ENCODE measurements at regions not wholly inside any gene's neighbourhood (a gene's known extent, or its start where the extent isn't known, plus 50 kb on each side); places are given as distances from the start of the nearest gene placed in this dataset.

GRCh38 chr11:115845872-115846271 is 341.7 kb upstream of the CADM1 start:
- DNase-seq (ENCODE audit: extremely low spot score, unreplicated experiment): no peak
- no peaks in the 10 kb centered on the region for H3K4me1 Mint-ChIP-seq (ENCODE audit: unreplicated experiment)
- H3K9me3 Mint-ChIP-seq (ENCODE audit: unreplicated experiment): no peaks in the 10 kb centered on the region
- H3K27me3 Mint-ChIP-seq (ENCODE audit: unreplicated experiment): peaks cover 41% of the 10 kb centered on the region
- H3K27ac Mint-ChIP-seq (ENCODE audit: unreplicated experiment): no peak overlapping the region
- H3K4me3 Mint-ChIP-seq (ENCODE audit: unreplicated experiment): no peak overlapping the region
- H3K36me3 Mint-ChIP-seq (ENCODE audit: unreplicated experiment): no peaks in the 10 kb centered on the region
- TF ChIP-seq CTCF (IDR thresholded peaks at IDR 0.05): no peak

GRCh38 chr11:115843685-115844084 is 339.5 kb upstream of the CADM1 start:
- peaks cover 36% of the 10 kb centered on the region for H3K27me3 Mint-ChIP-seq (ENCODE audit: unreplicated experiment)
- H3K4me1 Mint-ChIP-seq (ENCODE audit: unreplicated experiment): no peaks in the 10 kb centered on the region
- no peak overlapping the region for H3K4me3 Mint-ChIP-seq (ENCODE audit: unreplicated experiment)
- H3K27ac Mint-ChIP-seq (ENCODE audit: unreplicated experiment): no peak overlapping the region
- DNase-seq (ENCODE audit: extremely low spot score, unreplicated experiment): no peak
- no peak for TF ChIP-seq CTCF (IDR thresholded peaks at IDR 0.05)
- H3K36me3 Mint-ChIP-seq (ENCODE audit: unreplicated experiment): no peaks in the 10 kb centered on the region
- H3K9me3 Mint-ChIP-seq (ENCODE audit: unreplicated experiment): no peaks in the 10 kb centered on the region

- Mint-ChIP-seq H3K36me3 (ENCODE audit: unreplicated experiment) (no peaks in the 10 kb centered on the region), H3K9me3 (ENCODE audit: unreplicated experiment) (no peaks in the 10 kb centered on the region), H3K27me3 (ENCODE audit: unreplicated experiment) (peaks cover 36% of the 10 kb centered on the region), H3K4me3 (ENCODE audit: unreplicated experiment) (no peak overlapping the region), H3K27ac (ENCODE audit: unreplicated experiment) (no peak overlapping the region), H3K4me1 (ENCODE audit: unreplicated experiment) (no peaks in the 10 kb centered on the region)
- no peak for TF ChIP-seq CTCF (IDR thresholded peaks at IDR 0.05)
- no peak for DNase-seq (ENCODE audit: extremely low spot score, unreplicated experiment)
Observed at GRCh38 chr11:115843111-115843510, 338.9 kb upstream of the CADM1 start.

GRCh38 chr11:115820026-115820425 is 315.8 kb upstream of the CADM1 start:
- no peaks in the 10 kb centered on the region for H3K36me3 Mint-ChIP-seq (ENCODE audit: unreplicated experiment)
- no peak overlapping the region for H3K27ac Mint-ChIP-seq (ENCODE audit: unreplicated experiment)
- DNase-seq (ENCODE audit: extremely low spot score, unreplicated experiment): no peak
- H3K4me3 Mint-ChIP-seq (ENCODE audit: unreplicated experiment): no peak overlapping the region
- H3K9me3 Mint-ChIP-seq (ENCODE audit: unreplicated experiment): peaks cover 17% of the 10 kb centered on the region
- TF ChIP-seq CTCF (IDR thresholded peaks at IDR 0.05): no peak
- no peaks in the 10 kb centered on the region for H3K4me1 Mint-ChIP-seq (ENCODE audit: unreplicated experiment)
- H3K27me3 Mint-ChIP-seq (ENCODE audit: unreplicated experiment): peaks cover 16% of the 10 kb centered on the region

GRCh38 chr11:115819014-115819413 is 314.8 kb upstream of the CADM1 start:
- Mint-ChIP-seq H3K9me3 (ENCODE audit: unreplicated experiment) (peaks cover 17% of the 10 kb centered on the region), H3K4me3 (ENCODE audit: unreplicated experiment) (no peak overlapping the region), H3K4me1 (ENCODE audit: unreplicated experiment) (no peaks in the 10 kb centered on the region), H3K27ac (ENCODE audit: unreplicated experiment) (no peak overlapping the region), H3K36me3 (ENCODE audit: unreplicated experiment) (no peaks in the 10 kb centered on the region), H3K27me3 (ENCODE audit: unreplicated experiment) (peaks cover 14% of the 10 kb centered on the region)
- no peak for TF ChIP-seq CTCF (IDR thresholded peaks at IDR 0.05)
- DNase-seq (ENCODE audit: extremely low spot score, unreplicated experiment): no peak
